GM06990 (cell line): ENCODE measurements at regions not wholly inside any gene's neighbourhood (a gene's known extent, or its start where the extent isn't known, plus 50 kb on each side); places are given as distances from the start of the nearest gene placed in this dataset.
"Not testable (repeated sequence)": the region's sequence is repeated elsewhere in the genome, so short reads cannot be mapped to it uniquely, and the experiment has no call there.

Experiments
- DNase-seq: peaks from one replicate; pipeline ENCODE4 v3.0.0-alpha.2; 2011; ENCODE audit not compliant: insufficient read length; ENCODE audit errors: extremely low read depth
- H3K27me3 ChIP-seq: replicated peaks from 2 replicates; pipeline ENCODE4 v1.6.0; 2011; ENCODE audit warnings: low read length; ENCODE audit not compliant: control insufficient read depth, insufficient read depth
- H3K36me3 ChIP-seq: 2 replicates; pipeline ENCODE4 v1.5.1; 2011; ENCODE audit warnings: low read length; ENCODE audit not compliant: control insufficient read depth, insufficient read depth
- H3K4me3 ChIP-seq: replicated peaks from 2 replicates; pipeline ENCODE4 v1.5.1; 2011; ENCODE audit warnings: low read depth, mild to moderate bottlenecking, control low read depth, low read length
- TF ChIP-seq, protein P1 (sequence below): IDR thresholded peaks from 2 replicates; pipeline ENCODE4 v1.5.1; 2011; ENCODE audit warnings: low read length, control low read depth, mild to moderate bottlenecking, inconsistent platforms; ENCODE audit not compliant: insufficient read depth, poor library complexity, severe bottlenecking

DNA sequence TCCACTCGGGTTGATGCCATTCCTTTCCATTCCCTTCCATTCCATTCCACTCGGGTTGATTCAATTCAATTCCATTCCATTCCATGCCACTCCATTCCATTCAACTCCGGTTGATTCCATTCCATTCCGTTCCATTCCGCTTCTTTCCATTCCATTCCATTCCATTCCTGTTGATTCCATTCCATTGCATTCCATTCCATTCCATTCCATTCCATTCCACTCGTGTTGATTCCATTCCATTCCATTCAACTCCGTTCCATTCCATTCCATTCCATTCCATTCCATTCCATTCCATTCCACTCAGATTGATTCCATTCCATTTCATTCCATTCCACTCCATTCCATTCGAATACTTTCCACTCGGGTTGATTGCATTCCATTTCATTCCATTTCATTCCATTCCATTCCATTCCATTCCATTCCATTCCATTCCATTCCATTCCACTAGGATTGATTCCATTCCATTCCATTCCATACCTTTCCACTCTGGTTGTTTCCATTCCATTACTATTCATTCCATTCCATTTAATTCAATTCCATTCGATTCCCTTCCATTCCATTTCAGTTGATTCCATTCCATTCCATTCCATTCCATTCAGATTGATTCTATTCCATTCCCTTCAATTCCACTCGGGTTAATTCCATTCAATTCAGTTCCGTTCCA lies 1141.8 kb downstream of the RPIA start:
- Histone ChIP-seq H3K36me3 (no peaks in the 10 kb centered on the region), H3K4me3 (no peak overlapping the region), H3K27me3 (no peaks in the 10 kb centered on the region)
- TF ChIP-seq, protein P1, sequence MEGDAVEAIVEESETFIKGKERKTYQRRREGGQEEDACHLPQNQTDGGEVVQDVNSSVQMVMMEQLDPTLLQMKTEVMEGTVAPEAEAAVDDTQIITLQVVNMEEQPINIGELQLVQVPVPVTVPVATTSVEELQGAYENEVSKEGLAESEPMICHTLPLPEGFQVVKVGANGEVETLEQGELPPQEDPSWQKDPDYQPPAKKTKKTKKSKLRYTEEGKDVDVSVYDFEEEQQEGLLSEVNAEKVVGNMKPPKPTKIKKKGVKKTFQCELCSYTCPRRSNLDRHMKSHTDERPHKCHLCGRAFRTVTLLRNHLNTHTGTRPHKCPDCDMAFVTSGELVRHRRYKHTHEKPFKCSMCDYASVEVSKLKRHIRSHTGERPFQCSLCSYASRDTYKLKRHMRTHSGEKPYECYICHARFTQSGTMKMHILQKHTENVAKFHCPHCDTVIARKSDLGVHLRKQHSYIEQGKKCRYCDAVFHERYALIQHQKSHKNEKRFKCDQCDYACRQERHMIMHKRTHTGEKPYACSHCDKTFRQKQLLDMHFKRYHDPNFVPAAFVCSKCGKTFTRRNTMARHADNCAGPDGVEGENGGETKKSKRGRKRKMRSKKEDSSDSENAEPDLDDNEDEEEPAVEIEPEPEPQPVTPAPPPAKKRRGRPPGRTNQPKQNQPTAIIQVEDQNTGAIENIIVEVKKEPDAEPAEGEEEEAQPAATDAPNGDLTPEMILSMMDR: no peak
- DNase-seq: no peak

DNA sequence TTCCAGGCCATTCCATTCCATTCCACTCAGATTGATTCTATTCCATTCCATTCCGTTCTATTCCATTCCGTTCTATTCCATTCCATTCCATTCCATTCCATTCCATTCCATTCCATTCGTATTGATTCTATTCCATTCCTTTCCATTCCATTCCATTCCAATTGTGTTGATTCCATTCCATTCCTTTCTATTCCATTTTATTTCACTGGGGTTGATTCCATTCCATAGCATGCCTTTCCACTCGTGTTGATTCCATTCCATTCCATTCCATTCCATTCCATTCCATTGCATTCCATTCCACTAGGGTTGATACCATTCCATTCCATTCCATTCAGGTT lies 1142.3 kb downstream of the RPIA start:
- DNase-seq: no peak
- H3K27me3 ChIP-seq: no peaks in the 10 kb centered on the region
- TF ChIP-seq, protein P1: no peak
- no peak overlapping the region for H3K4me3 ChIP-seq
- no peaks in the 10 kb centered on the region for H3K36me3 ChIP-seq

DNA sequence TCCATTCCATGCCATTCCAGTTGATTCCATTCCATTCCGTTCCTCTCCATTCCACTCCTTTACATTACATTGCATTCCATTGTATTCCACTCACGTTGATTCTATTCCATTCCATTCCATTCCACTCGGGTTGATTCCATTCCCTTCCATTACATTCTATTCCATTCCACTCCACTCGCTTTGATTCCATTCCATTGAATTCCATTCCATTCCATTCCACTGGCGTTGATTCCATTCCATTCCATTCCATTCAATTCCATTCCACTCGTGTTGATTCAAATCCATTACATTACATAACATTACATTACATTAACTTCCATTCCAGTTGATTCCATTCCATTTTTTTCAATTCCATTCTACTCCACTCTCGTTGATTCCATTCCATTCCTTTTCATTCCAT lies 1142.8 kb downstream of the RPIA start:
- no peaks in the 10 kb centered on the region for H3K36me3 ChIP-seq
- TF ChIP-seq, protein P1: no peak
- no peaks in the 10 kb centered on the region for H3K27me3 ChIP-seq
- no peak for DNase-seq
- H3K4me3 ChIP-seq: no peak overlapping the region

DNA sequence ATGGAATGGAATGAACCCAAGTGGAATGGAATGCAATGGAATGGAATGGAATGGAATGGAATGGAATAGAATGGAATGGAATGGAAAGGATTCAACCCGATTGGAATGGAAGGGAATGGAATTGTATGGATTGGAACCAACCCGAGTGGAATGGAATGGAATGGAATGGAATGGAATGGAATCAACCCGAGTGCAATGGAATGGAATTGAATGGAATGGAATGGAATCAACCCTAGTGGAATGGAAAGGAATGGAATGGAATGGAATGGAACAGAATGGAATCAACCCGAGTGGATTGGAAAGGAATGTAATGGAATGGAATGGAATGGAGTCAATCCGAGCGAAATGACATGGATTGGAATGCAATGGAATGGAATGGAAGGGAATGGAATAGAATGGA lies 1144.9 kb downstream of the RPIA start:
- DNase-seq, H3K27me3 ChIP-seq, H3K4me3 ChIP-seq, H3K36me3 ChIP-seq: not testable (repeated sequence)

DNA sequence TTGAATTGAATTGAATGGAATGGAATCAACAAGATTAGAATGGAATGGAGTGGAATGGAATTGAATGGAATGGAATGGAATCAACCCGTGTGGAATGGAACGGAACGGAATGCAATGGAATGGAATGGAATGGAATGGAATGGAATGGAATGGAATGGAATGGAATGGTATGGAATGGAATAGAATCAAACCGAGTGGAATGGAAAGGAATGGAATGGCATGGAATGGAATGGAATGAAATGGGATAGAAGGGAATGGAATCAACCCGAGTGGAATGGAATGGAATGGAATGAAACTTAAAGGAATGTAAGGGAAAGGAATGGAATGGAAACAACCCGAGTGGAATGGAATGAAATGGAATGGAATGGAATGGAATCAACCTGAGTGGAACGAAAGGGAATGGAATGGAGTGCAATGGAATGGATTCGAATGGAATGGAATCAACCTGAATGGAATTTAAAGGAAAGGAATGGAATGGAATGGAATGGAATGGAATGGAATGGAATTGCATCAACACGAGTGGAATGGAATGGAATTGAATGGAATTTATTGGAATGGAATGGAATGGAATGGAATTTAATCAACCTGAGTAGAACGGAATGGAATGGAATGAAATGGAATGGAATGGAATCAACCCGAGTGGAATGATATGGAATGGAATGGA lies 1146.6 kb downstream of the RPIA start:
- DNase-seq: no peak
- Histone ChIP-seq H3K36me3 (no peaks in the 10 kb centered on the region), H3K4me3 (no peak overlapping the region), H3K27me3 (no peaks in the 10 kb centered on the region)
- TF ChIP-seq, protein P1: no peak

DNA sequence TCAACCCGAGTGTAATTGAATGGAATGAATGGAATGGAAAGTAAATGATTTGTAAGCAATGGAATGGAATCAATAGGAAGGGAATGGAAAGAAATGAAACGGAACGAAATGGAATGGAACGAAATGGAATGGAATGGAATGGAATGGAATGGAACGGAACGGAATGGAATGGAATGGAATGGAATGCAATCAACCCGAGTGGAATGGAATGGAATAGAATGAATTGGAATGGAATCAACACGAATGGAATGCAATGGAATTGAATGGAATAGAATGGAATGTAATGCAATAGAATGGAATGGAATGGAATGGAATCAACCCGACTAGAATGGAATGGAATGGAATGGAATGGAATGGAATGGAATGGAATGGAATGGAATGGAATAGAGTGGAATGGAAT lies 1148.7 kb downstream of the RPIA start:
- not testable (repeated sequence) for H3K4me3 ChIP-seq, DNase-seq, H3K27me3 ChIP-seq, H3K36me3 ChIP-seq

DNA sequence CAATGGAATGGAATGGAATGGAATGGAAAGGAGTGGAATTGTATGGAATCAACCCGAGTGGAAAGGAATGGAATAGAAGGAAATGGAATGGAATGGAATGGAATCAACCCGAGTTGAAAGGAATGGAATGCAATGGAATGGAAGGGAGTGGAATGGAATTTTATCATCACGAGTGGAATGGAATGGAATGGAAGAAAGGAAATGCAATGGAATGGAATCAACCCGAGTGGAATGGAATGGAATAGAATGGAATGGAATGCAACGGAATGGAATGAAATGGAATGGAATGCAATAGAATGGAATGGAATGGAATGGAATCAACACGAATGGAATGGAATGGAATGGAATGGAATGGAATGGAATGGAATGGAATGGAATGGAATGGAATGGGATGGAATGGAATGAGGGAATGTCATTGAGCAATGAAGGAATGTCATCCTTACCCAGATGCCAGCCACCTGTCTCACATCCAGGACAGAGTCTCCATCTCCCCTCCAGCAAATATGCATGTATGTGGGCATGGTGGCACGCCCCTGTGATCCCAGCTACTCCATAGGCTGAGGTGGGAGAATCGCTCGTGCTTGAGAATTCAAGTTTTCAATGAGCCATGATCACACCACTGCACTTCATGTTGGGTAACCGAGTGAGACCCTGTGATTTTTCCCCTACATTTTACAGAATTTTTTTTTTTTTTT lies 1149.5 kb downstream of the RPIA start:
- H3K27me3 ChIP-seq, DNase-seq, H3K36me3 ChIP-seq, H3K4me3 ChIP-seq: not testable (repeated sequence)
